Liver (tissue), 8 donors: ENCODE measurements at regions not wholly inside any gene's neighbourhood (a gene's known extent, or its start where the extent isn't known, plus 50 kb on each side); places are given as distances from the start of the nearest gene placed in this dataset.

Experiments
- DNase-seq: peaks from one replicate; pipeline ENCODE4 v3.0.0-alpha.2; 2017; ENCODE audit warnings: low spot score
- H3K27ac ChIP-seq, 2 donors: one replicate each; pipeline ENCODE4 v1.7.0; 2013; ENCODE audit warnings: inconsistent platforms in 2 of 2, low read length in 2 of 2, control low read depth in 1 of 2, low read depth in 1 of 2, mild to moderate bottlenecking in 1 of 2
- H3K27me3 ChIP-seq, 4 donors: one replicate each; pipeline versions ENCODE4 v1.6.1 to v1.7.0; 2013; ENCODE audit warnings: low read length in 3 of 4, inconsistent platforms in 1 of 4, mild to moderate bottlenecking in 1 of 4, moderate library complexity in 1 of 4; ENCODE audit not compliant: control insufficient read depth in 4 of 4, insufficient read depth in 4 of 4
- H3K36me3 ChIP-seq, 4 donors: one replicate each; pipeline versions ENCODE4 v1.6.1 to v1.7.0; 2013; ENCODE audit warnings: low read length in 3 of 4, mild to moderate bottlenecking in 3 of 4, low read depth in 1 of 4, moderate library complexity in 1 of 4; ENCODE audit not compliant: control insufficient read depth in 4 of 4, insufficient read depth in 3 of 4
- H3K4me1 ChIP-seq, 4 donors: one replicate each; pipeline versions ENCODE4 v1.6.1 to v1.7.0; 2013; ENCODE audit warnings: low read length in 3 of 4, mild to moderate bottlenecking in 3 of 4, moderate library complexity in 1 of 4; ENCODE audit not compliant: control insufficient read depth in 4 of 4, insufficient read depth in 4 of 4
- H3K4me3 ChIP-seq, 3 donors: one replicate each; pipeline versions ENCODE4 v1.6.1 to v1.7.0; 2013; ENCODE audit warnings: low read length in 3 of 3, control low read depth in 1 of 3, low read depth in 1 of 3, mild to moderate bottlenecking in 1 of 3
- H3K9ac ChIP-seq, 2 donors: one replicate each; pipeline ENCODE4 v1.7.0; 2013; ENCODE audit warnings: low read length in 2 of 2, mild to moderate bottlenecking in 2 of 2, moderate library complexity in 2 of 2, control low read depth in 1 of 2, low read depth in 1 of 2
- H3K9me3 ChIP-seq, 4 donors: one replicate each; pipeline versions ENCODE4 v1.6.1 to v1.7.0; 2013; ENCODE audit warnings: low read length in 3 of 4; ENCODE audit not compliant: control insufficient read depth in 4 of 4
- ATF3 ChIP-seq: IDR thresholded peaks from 2 replicates; pipeline ENCODE4 v1.6.1; 2016; ENCODE audit warnings: antibody characterized with exemption
- CTCF ChIP-seq: fragments of 150-350 bp; IDR thresholded peaks from 2 replicates; pipeline ENCODE4 v1.5.1; 2017; ENCODE audit warnings: improper control_type of control experiment, low read depth, low read length; ENCODE audit not compliant: missing input control
- EGR1 ChIP-seq, 2 donors: IDR thresholded peaks; 2 replicates each; pipeline ENCODE4 v1.6.1; 2016 to 2018; ENCODE audit warnings: antibody characterized with exemption in 2 of 2, low read depth in 2 of 2
- FOXA1 ChIP-seq: IDR thresholded peaks from 2 replicates; pipeline ENCODE4 v1.6.1; 2016; ENCODE audit warnings: antibody characterized with exemption
- FOXA2 ChIP-seq: IDR thresholded peaks from 2 replicates; pipeline ENCODE4 v1.6.1; 2016; ENCODE audit warnings: antibody characterized with exemption
- GABPA ChIP-seq, 2 donors: IDR thresholded peaks in 1 of 2; conservative IDR thresholded peaks in 1 of 2; 2 replicates each; pipeline ENCODE4 v1.6.1; 2016; ENCODE audit warnings: antibody characterized with exemption in 2 of 2, mild to moderate bottlenecking in 1 of 2, moderate library complexity in 1 of 2
- HNF4A ChIP-seq, 2 donors: conservative IDR thresholded peaks; 2 replicates each; pipeline ENCODE4 v1.6.1; 2016; ENCODE audit warnings: antibody characterized with exemption in 2 of 2, mild to moderate bottlenecking in 2 of 2
- HNF4G ChIP-seq: IDR thresholded peaks from 2 replicates; pipeline ENCODE4 v1.6.1; 2016; ENCODE audit warnings: antibody characterized with exemption
- JUND ChIP-seq, 2 donors: IDR thresholded peaks; 2 replicates each; pipeline ENCODE4 v1.6.1; 2016; ENCODE audit warnings: antibody characterized with exemption in 2 of 2
- NR2F2 ChIP-seq: IDR thresholded peaks from 2 replicates; pipeline ENCODE4 v1.6.1; 2016; ENCODE audit warnings: antibody characterized with exemption
- RAD21 ChIP-seq, 2 donors: IDR thresholded peaks; 2 replicates each; pipeline ENCODE4 v1.6.1; 2016; ENCODE audit warnings: antibody characterized with exemption in 2 of 2, mild to moderate bottlenecking in 2 of 2
- RXRA ChIP-seq, 2 donors: IDR thresholded peaks; 2 replicates each; pipeline ENCODE4 v1.6.1; 2017 to 2018; ENCODE audit warnings: antibody characterized with exemption in 2 of 2, mild to moderate bottlenecking in 1 of 2
- SP1 ChIP-seq: IDR thresholded peaks from 2 replicates; pipeline ENCODE4 v1.6.1; 2018; ENCODE audit warnings: antibody characterized with exemption, mild to moderate bottlenecking
- TAF1 ChIP-seq: conservative IDR thresholded peaks from 2 replicates; pipeline ENCODE4 v1.6.1; 2016; ENCODE audit warnings: antibody characterized with exemption, mild to moderate bottlenecking
- YY1 ChIP-seq: IDR thresholded peaks from 2 replicates; pipeline ENCODE4 v1.6.1; 2016; ENCODE audit warnings: antibody characterized with exemption, mild to moderate bottlenecking
- ZBTB33 ChIP-seq: IDR thresholded peaks from 2 replicates; pipeline ENCODE4 v1.6.1; 2016; ENCODE audit warnings: antibody characterized with exemption
- WGBS: extraction: QIAGEN DNeasy Blood & Tissue Kit; methylation state at CpG from one replicate; pipeline ENCODE4 v1.1.7; 2013; 5-methylcytosine and 5-hydroxymethylcytosine counted together
- TF ChIP-seq, protein P1 (sequence below): IDR thresholded peaks from 2 replicates; pipeline ENCODE4 v1.6.1; 2016; ENCODE audit warnings: antibody characterized with exemption, mild to moderate bottlenecking
- TF ChIP-seq, protein P2 (sequence below): IDR thresholded peaks from 2 replicates; pipeline ENCODE4 v1.6.1; 2016; ENCODE audit warnings: antibody characterized with exemption
- donor health status: healthy.
- donor health status: healthy.
- donor health status: healthy.
- donor health status: healthy.
- donor health status: healthy.

DNA sequence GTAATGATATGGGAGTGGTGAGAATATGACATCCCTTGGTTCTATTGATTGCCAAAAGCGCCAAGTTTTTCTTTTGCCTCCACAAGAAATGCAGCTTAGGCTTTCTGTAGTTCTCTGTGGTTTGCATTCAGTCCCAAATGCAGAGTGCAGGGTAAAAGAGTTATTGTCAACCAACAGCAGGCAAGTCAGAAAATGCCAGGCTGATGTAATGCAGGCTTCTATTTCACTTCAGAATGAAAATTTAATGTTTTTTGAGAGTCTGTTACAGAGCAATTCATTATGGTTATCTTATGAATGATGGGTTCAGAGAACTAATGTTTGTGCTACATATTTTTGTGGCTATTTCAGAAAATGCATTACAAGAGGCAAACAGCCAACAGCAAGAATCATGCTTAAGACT lies 293.5 kb downstream of the CENPW start:
- H3K27me3 ChIP-seq, result no peaks in the 10 kb centered on the region
- WGBS, result 64% methylated on average over 1 of the region's 1 CpG
- no peak overlapping the region for H3K27ac ChIP-seq
- no peak for DNase-seq
- no peak overlapping the region for H3K9ac ChIP-seq
- H3K4me3 ChIP-seq, result no peak overlapping the region
- TF ChIP-seq GABPA (IDR thresholded peaks at IDR 0.05 in 1 of 2, conservative IDR thresholded peaks at IDR 0.05 in 1 of 2), result no peak
- TF ChIP-seq FOXA2, result no peak
- TF ChIP-seq RAD21 (IDR thresholded peaks at IDR 0.05), result no peak
- TF ChIP-seq, protein P1, sequence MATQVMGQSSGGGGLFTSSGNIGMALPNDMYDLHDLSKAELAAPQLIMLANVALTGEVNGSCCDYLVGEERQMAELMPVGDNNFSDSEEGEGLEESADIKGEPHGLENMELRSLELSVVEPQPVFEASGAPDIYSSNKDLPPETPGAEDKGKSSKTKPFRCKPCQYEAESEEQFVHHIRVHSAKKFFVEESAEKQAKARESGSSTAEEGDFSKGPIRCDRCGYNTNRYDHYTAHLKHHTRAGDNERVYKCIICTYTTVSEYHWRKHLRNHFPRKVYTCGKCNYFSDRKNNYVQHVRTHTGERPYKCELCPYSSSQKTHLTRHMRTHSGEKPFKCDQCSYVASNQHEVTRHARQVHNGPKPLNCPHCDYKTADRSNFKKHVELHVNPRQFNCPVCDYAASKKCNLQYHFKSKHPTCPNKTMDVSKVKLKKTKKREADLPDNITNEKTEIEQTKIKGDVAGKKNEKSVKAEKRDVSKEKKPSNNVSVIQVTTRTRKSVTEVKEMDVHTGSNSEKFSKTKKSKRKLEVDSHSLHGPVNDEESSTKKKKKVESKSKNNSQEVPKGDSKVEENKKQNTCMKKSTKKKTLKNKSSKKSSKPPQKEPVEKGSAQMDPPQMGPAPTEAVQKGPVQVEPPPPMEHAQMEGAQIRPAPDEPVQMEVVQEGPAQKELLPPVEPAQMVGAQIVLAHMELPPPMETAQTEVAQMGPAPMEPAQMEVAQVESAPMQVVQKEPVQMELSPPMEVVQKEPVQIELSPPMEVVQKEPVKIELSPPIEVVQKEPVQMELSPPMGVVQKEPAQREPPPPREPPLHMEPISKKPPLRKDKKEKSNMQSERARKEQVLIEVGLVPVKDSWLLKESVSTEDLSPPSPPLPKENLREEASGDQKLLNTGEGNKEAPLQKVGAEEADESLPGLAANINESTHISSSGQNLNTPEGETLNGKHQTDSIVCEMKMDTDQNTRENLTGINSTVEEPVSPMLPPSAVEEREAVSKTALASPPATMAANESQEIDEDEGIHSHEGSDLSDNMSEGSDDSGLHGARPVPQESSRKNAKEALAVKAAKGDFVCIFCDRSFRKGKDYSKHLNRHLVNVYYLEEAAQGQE, result no peak
- no peak for TF ChIP-seq EGR1 (IDR thresholded peaks at IDR 0.05; ENCODE audit: low read depth in 2 of 2)
- TF ChIP-seq NR2F2, result no peak
- no peak for TF ChIP-seq CTCF
- no peak for TF ChIP-seq ATF3
- H3K36me3 ChIP-seq, result no peaks in the 10 kb centered on the region
- no peaks in the 10 kb centered on the region for H3K4me1 ChIP-seq
- no peaks in the 10 kb centered on the region for H3K9me3 ChIP-seq

DNA sequence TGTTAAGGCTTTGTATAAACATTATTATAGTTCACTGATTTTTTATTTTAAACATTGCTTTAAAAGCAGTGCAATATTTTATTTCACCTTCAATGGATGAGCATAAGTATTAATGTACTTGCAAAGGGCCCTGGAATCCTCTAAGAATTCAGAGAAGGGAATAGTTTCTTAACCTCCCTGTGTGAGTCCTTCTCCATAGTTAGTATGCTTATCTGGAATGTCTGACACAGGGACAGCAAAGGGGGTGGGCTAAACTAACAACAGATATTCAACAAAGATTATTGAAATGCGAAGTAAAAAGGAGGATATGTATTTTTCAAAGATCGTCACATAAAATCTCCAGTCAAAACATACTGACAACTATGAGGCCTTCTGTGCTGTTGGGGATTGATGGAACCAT lies 300.4 kb downstream of the CENPW start:
- no peak overlapping the region for H3K4me3 ChIP-seq
- no peaks in the 10 kb centered on the region for H3K27me3 ChIP-seq
- no peak overlapping the region for H3K27ac ChIP-seq
- DNase-seq, result no peak
- no peaks in the 10 kb centered on the region for H3K9me3 ChIP-seq
- H3K36me3 ChIP-seq, result no peaks in the 10 kb centered on the region
- H3K9ac ChIP-seq, result no peak overlapping the region
- 97% methylated on average over 2 of the region's 2 CpGs for WGBS
- TF ChIP-seq ZBTB33 (no peak), HNF4G (no peak), RAD21 (IDR thresholded peaks at IDR 0.05) (no peak), CTCF (no peak), JUND (IDR thresholded peaks at IDR 0.05) (no peak), SP1 (no peak), FOXA2 (no peak), GABPA (IDR thresholded peaks at IDR 0.05 in 1 of 2, conservative IDR thresholded peaks at IDR 0.05 in 1 of 2) (no peak), TAF1 (no peak), RXRA (IDR thresholded peaks at IDR 0.05) (no peak), EGR1 (IDR thresholded peaks at IDR 0.05; ENCODE audit: low read depth in 2 of 2) (no peak), FOXA1 (no peak), ATF3 (no peak), NR2F2 (no peak), YY1 (no peak), HNF4A (conservative IDR thresholded peaks at IDR 0.05) (no peak)
- TF ChIP-seq, protein P2, sequence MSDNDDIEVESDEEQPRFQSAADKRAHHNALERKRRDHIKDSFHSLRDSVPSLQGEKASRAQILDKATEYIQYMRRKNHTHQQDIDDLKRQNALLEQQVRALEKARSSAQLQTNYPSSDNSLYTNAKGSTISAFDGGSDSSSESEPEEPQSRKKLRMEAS, result no peak
- TF ChIP-seq, protein P1, result no peak
- H3K4me1 ChIP-seq, result no peaks in the 10 kb centered on the region
